Vagina (tissue), 2 donors: ENCODE measurements at regions not wholly inside any gene's neighbourhood (a gene's known extent, or its start where the extent isn't known, plus 50 kb on each side); places are given as distances from the start of the nearest gene placed in this dataset.

Experiments
- POLR2A ChIP-seq, 2 donors: fragments of 450-650 bp; IDR thresholded peaks; one replicate each; pipeline ENCODE4 v1.6.1; 2017; ENCODE audit warnings: antibody characterized with exemption in 2 of 2, mild to moderate bottlenecking in 2 of 2, moderate library complexity in 2 of 2
- TF ChIP-seq, protein P1 (sequence below), 3 experiments: fragments of 450-650 bp in 2 of 3; fragments of 200-600 bp in 1 of 3; sonication (generic) in 1 of 3; IDR thresholded peaks; one replicate each; pipeline ENCODE4 v1.5.1; 2017 to 2019; ENCODE audit warnings: antibody characterized with exemption in 3 of 3, mild to moderate bottlenecking in 2 of 3, moderate library complexity in 2 of 3

GRCh38 chr12:30134229-30134628, 350.5 kb upstream of the TMTC1 start:
- TF ChIP-seq, protein P1, sequence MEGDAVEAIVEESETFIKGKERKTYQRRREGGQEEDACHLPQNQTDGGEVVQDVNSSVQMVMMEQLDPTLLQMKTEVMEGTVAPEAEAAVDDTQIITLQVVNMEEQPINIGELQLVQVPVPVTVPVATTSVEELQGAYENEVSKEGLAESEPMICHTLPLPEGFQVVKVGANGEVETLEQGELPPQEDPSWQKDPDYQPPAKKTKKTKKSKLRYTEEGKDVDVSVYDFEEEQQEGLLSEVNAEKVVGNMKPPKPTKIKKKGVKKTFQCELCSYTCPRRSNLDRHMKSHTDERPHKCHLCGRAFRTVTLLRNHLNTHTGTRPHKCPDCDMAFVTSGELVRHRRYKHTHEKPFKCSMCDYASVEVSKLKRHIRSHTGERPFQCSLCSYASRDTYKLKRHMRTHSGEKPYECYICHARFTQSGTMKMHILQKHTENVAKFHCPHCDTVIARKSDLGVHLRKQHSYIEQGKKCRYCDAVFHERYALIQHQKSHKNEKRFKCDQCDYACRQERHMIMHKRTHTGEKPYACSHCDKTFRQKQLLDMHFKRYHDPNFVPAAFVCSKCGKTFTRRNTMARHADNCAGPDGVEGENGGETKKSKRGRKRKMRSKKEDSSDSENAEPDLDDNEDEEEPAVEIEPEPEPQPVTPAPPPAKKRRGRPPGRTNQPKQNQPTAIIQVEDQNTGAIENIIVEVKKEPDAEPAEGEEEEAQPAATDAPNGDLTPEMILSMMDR (IDR thresholded peaks at IDR 0.05) = no peak
- no peak for TF ChIP-seq POLR2A (IDR thresholded peaks at IDR 0.05)
